Tibial nerve (tissue), 3 donors: ENCODE measurements at regions not wholly inside any gene's neighbourhood (a gene's known extent, or its start where the extent isn't known, plus 50 kb on each side); places are given as distances from the start of the nearest gene placed in this dataset.

Experiments
- CTCF ChIP-seq, 5 experiments: fragments of 200-600 bp in 3 of 5; fragments of 450-650 bp in 2 of 5; sonication (generic) in 3 of 5; IDR thresholded peaks; one replicate each; pipeline ENCODE4 v1.5.1; 2016 to 2019; ENCODE audit warnings: antibody characterized with exemption in 5 of 5, mild to moderate bottlenecking in 3 of 5, moderate library complexity in 2 of 5
- POLR2A ChIP-seq, 2 donors: fragments of 450-650 bp; IDR thresholded peaks; one replicate each; pipeline ENCODE4 v1.6.1; 2017; ENCODE audit warnings: antibody characterized with exemption in 2 of 2, mild to moderate bottlenecking in 2 of 2, moderate library complexity in 2 of 2

GRCh38 chr10:128480601-128481000 lies 354.4 kb upstream of the MKI67 start:
- TF ChIP-seq POLR2A (IDR thresholded peaks at IDR 0.05) (no peak), CTCF (IDR thresholded peaks at IDR 0.05) (no peak)
